K562 (cell line): ENCODE measurements at regions not wholly inside any gene's neighbourhood (a gene's known extent, or its start where the extent isn't known, plus 50 kb on each side); places are given as distances from the start of the nearest gene placed in this dataset.

Experiments
- ATAC-seq: fragments of 200-7000 bp; cut with Tn5 transposase; 3 replicates; pipeline ENCODE4 v1.9.1; 2020; ENCODE audit warnings: moderate library complexity
- BruUV-seq: library from RNA; stranded (reverse); fragments of 400-500 nt; replicated peaks from 2 replicates; lab custom pipeline; 2021; lab: Mats Ljungman, UMichigan
- CTCF ChIA-PET: fragments of 300-600 bp; formaldehyde crosslinking; extraction: SDS; loops from one replicate; lab custom pipeline; 2021; ENCODE audit warnings: low intra/inter-chr PET ratio; lab: Yijun Ruan, JAX
- POLR2A ChIA-PET: fragments of 300-600, 350-650 bp; sonication (Branson Sonifier 250); formaldehyde crosslinking; extraction: SDS; loops from one replicate; lab custom pipeline; 2021; ENCODE audit warnings: antibody characterized with exemption, inconsistent platforms; lab: Yijun Ruan, JAX
- DNase-seq, 4 experiments: peaks; one replicate each; pipeline versions ENCODE4 v3.0.0 to v3.0.0-alpha.2; 2011 to 2018; ENCODE audit warnings: low spot score in 3 of 4, mixed read lengths in 3 of 4; ENCODE audit errors: extremely low read depth in 1 of 4
- FAIRE-seq: peaks from 2 replicates; lab custom pipeline; 2011; peaks lifted over from hg19 to GRCh38; lab: Jason Lieb, UNC
- H2AFZ ChIP-seq: 2 replicates; pipeline ENCODE4 v1.6.0; 2011; ENCODE audit warnings: low read depth, low read length, control low read depth, inconsistent platforms
- H3K27ac ChIP-seq: fragments of 200-600 bp; 3 replicates; pipeline ENCODE4 v1.8.0; 2011; ENCODE audit warnings: low read depth, mild to moderate bottlenecking, control low read depth, inconsistent platforms, low read length, moderate library complexity, mixed read lengths; ENCODE audit errors: extremely low read depth
- H3K27me3 ChIP-seq, 2 experiments: fragments of 300-600 bp in 1 of 2; 2 replicates in 1 of 2; 3 replicates in 1 of 2; pipeline versions ENCODE4 v1.6.0 to v1.8.0; 2011; ENCODE audit warnings: inconsistent platforms in 2 of 2, low read length in 2 of 2, mild to moderate bottlenecking in 1 of 2, mixed read lengths in 1 of 2, moderate library complexity in 1 of 2; ENCODE audit not compliant: control insufficient read depth in 2 of 2, insufficient read depth in 2 of 2
- H3K36me3 ChIP-seq: fragments of 300-600 bp; 3 replicates; pipeline ENCODE4 v1.8.0; 2011; ENCODE audit warnings: mild to moderate bottlenecking, low read length, inconsistent platforms; ENCODE audit not compliant: control insufficient read depth, insufficient read depth
- H3K4me1 ChIP-seq, 2 experiments: fragments of 200-600 bp in 1 of 2; replicated peaks in 1 of 2; 2 replicates in 1 of 2; 3 replicates in 1 of 2; pipeline versions ENCODE4 v1.5.1 to v1.8.0; 2011; ENCODE audit warnings: inconsistent platforms in 2 of 2, low read length in 2 of 2, mild to moderate bottlenecking in 1 of 2, mixed read lengths in 1 of 2, moderate library complexity in 1 of 2; ENCODE audit not compliant: control insufficient read depth in 2 of 2, insufficient read depth in 2 of 2
- H3K4me2 ChIP-seq: 2 replicates; pipeline ENCODE4 v1.6.1; 2011; ENCODE audit warnings: low read length, control low read depth, inconsistent platforms, mixed read lengths; ENCODE audit not compliant: insufficient read depth
- H3K4me3 ChIP-seq: fragments of 200-600 bp; sonication (generic), shearing (Covaris generic); 2 replicates; pipeline ENCODE4 v1.5.1; 2016; ENCODE audit warnings: control low read depth, inconsistent platforms
- H3K79me2 ChIP-seq: fragments of 200-600 bp; 3 replicates; pipeline ENCODE4 v1.8.0; 2011; ENCODE audit warnings: low read length, inconsistent platforms; ENCODE audit not compliant: control insufficient read depth, insufficient read depth
- H3K9ac ChIP-seq, 2 experiments: 2 replicates each; pipeline versions ENCODE4 v1.6.0 to v1.6.1; 2011; ENCODE audit warnings: low read depth in 2 of 2, low read length in 2 of 2, control low read depth in 1 of 2, inconsistent platforms in 1 of 2, mild to moderate bottlenecking in 1 of 2, mixed read lengths in 1 of 2; ENCODE audit not compliant: insufficient read depth in 1 of 2
- H3K9me1 ChIP-seq: one replicate; pipeline ENCODE4 v1.6.0; 2011; ENCODE audit warnings: inconsistent platforms, mild to moderate bottlenecking, low read length, moderate library complexity; ENCODE audit not compliant: control insufficient read depth, insufficient read depth
- H3K9me3 ChIP-seq: replicated peaks from 2 replicates; pipeline ENCODE4 v1.5.1; 2011; ENCODE audit warnings: low read depth, low read length, inconsistent platforms; ENCODE audit not compliant: control insufficient read depth, insufficient read depth
- H4K20me1 ChIP-seq: replicated peaks from 2 replicates; pipeline ENCODE4 v1.6.1; 2011; ENCODE audit warnings: low read length, inconsistent platforms, mixed read lengths; ENCODE audit not compliant: control insufficient read depth, insufficient read depth
- CBX1 ChIP-seq: sonication (generic); IDR thresholded peaks from 2 replicates; pipeline ENCODE4 v1.6.1; 2016; ENCODE audit warnings: antibody characterized with exemption, low read depth, mild to moderate bottlenecking
- POLR2B ChIP-seq: fragments of 450-650 bp; IDR thresholded peaks from 2 replicates; pipeline ENCODE4 v1.6.1; 2018; ENCODE audit warnings: low read depth; ENCODE audit not compliant: partially characterized antibody
- ZBTB33 ChIP-seq: sonication (generic); formaldehyde crosslinking; IDR thresholded peaks from 2 replicates; pipeline ENCODE4 v1.8.1; 2023; ENCODE audit warnings: mild to moderate bottlenecking, missing genetic modification reagents
- WGBS: fragments of 100-300 bp; shearing (Covaris generic); methylation state at CpG from one replicate; pipeline ENCODE4 v1.1.6; 2016; ENCODE audit warnings: low coverage, mixed read lengths; ENCODE audit not compliant: insufficient coverage; ENCODE audit errors: missing lambda C conversion rate; 5-methylcytosine and 5-hydroxymethylcytosine counted together
- in situ Hi-C: fragments of 300-500 bp; cut with MboI; formaldehyde crosslinking; loops from 4 replicates; pipeline ENCODE4 v1.15.0; 2018; ENCODE audit warnings: inconsistent platforms, mixed read lengths
- intact Hi-C: fragments of 100-400 bp; cut with micrococcal nuclease; formaldehyde crosslinking; loops from 2 replicates; pipeline ENCODE4 v1.14.2; 2022

- 15% methylated on average over 7 of the region's 7 CpGs for WGBS
Measured at GRCh38 chr9:91496351-91496750, 72.7 kb upstream of the NFIL3 start.

More at GRCh38 chr9:91496351-91496750, 72.7 kb upstream of the NFIL3 start:
- in situ Hi-C loops: no loop called here
- DNase-seq (no peak), FAIRE-seq (no peak), ATAC-seq (no peak)
- peaks cover 0 to 8% of the 10 kb centered on the region in 2 experiments; a peak in 1 of 5 replicates for H3K4me1 ChIP-seq
- no peaks in the 10 kb centered on the region for H3K9me1 ChIP-seq
- no peak overlapping the region for H3K27ac ChIP-seq
- no peak overlapping the region for H3K9ac ChIP-seq
- H3K4me3 ChIP-seq: no peak overlapping the region
- ChIA-PET POLR2A (interaction anchor here (0.6 to 0.7 kb wide), 2 partner anchors 14 to 221 kb away, joined by 3 to 4 read pairs; no protein-coding TSS in a partner anchor), CTCF (no interaction called here)
- intact Hi-C loops: no loop called here
- H2AFZ ChIP-seq: no peak overlapping the region
- no peak overlapping the region for H3K4me2 ChIP-seq
- BruUV-seq: no TSS peak
- no peaks in the 10 kb centered on the region for H3K79me2 ChIP-seq
- H3K9me3 ChIP-seq: no peaks in the 10 kb centered on the region; the same call in 1 of the 2 replicates
- peaks cover 9 to 16% of the 10 kb centered on the region in 2 experiments for H3K27me3 ChIP-seq
- no peaks in the 10 kb centered on the region for H3K36me3 ChIP-seq
- TF ChIP-seq CBX1 (no peak), ZBTB33 (CRISPR knock-in tag) (no peak), POLR2B (no peak)
- no peaks in the 10 kb centered on the region for H4K20me1 ChIP-seq
